IMR-90 (cell line): ENCODE measurements at regions not wholly inside any gene's neighbourhood (a gene's known extent, or its start where the extent isn't known, plus 50 kb on each side); places are given as distances from the start of the nearest gene placed in this dataset.

Experiments
- CEBPB ChIP-seq: IDR thresholded peaks from 2 replicates; pipeline ENCODE4 v1.6.1; 2012; ENCODE audit warnings: low read depth, low read length, improper control_type of control experiment
- FOS ChIP-seq: fragments of 150-350 bp; IDR thresholded peaks from 2 replicates; pipeline ENCODE4 v1.6.1; 2016; ENCODE audit warnings: low read depth, low read length
- MAZ ChIP-seq: IDR thresholded peaks from 2 replicates; pipeline ENCODE4 v1.6.1; 2012; ENCODE audit warnings: low read depth, mild to moderate bottlenecking, low read length, improper control_type of control experiment, moderate library complexity, borderline replicate concordance
- POLR2A ChIP-seq: IDR thresholded peaks from 2 replicates; pipeline ENCODE4 v1.6.1; 2012; ENCODE audit warnings: mild to moderate bottlenecking, low read depth, low read length
- TF ChIP-seq, protein P1 (sequence below): conservative IDR thresholded peaks from 2 replicates; pipeline ENCODE4 v1.5.1; 2012; ENCODE audit warnings: mild to moderate bottlenecking, low read depth, low read length, improper control_type of control experiment
- TF ChIP-seq, protein P2 (sequence below): fragments of 150-350 bp; IDR thresholded peaks from 2 replicates; pipeline ENCODE4 v1.6.1; 2016; ENCODE audit warnings: low read depth, mild to moderate bottlenecking, low read length, moderate library complexity, borderline replicate concordance

GRCh38 chr17:77266891-77267341, 126.1 kb downstream of the SEC14L1 start:
- TF ChIP-seq, protein P1, sequence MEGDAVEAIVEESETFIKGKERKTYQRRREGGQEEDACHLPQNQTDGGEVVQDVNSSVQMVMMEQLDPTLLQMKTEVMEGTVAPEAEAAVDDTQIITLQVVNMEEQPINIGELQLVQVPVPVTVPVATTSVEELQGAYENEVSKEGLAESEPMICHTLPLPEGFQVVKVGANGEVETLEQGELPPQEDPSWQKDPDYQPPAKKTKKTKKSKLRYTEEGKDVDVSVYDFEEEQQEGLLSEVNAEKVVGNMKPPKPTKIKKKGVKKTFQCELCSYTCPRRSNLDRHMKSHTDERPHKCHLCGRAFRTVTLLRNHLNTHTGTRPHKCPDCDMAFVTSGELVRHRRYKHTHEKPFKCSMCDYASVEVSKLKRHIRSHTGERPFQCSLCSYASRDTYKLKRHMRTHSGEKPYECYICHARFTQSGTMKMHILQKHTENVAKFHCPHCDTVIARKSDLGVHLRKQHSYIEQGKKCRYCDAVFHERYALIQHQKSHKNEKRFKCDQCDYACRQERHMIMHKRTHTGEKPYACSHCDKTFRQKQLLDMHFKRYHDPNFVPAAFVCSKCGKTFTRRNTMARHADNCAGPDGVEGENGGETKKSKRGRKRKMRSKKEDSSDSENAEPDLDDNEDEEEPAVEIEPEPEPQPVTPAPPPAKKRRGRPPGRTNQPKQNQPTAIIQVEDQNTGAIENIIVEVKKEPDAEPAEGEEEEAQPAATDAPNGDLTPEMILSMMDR = peak; percentile 35; the same call in 1 of the 2 replicates
- no peak for TF ChIP-seq POLR2A
- TF ChIP-seq CEBPB = no peak
- no peak for TF ChIP-seq FOS
- TF ChIP-seq MAZ = no peak
- TF ChIP-seq, protein P2, sequence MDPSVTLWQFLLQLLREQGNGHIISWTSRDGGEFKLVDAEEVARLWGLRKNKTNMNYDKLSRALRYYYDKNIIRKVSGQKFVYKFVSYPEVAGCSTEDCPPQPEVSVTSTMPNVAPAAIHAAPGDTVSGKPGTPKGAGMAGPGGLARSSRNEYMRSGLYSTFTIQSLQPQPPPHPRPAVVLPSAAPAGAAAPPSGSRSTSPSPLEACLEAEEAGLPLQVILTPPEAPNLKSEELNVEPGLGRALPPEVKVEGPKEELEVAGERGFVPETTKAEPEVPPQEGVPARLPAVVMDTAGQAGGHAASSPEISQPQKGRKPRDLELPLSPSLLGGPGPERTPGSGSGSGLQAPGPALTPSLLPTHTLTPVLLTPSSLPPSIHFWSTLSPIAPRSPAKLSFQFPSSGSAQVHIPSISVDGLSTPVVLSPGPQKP = no peak
